Caco-2 (cell line): ENCODE measurements at regions not wholly inside any gene's neighbourhood (a gene's known extent, or its start where the extent isn't known, plus 50 kb on each side); places are given as distances from the start of the nearest gene placed in this dataset.

Source experiments
- BruUV-seq: library from RNA; stranded (reverse); fragments of 400-500 nt; replicated peaks from 2 replicates; lab custom pipeline; 2021; lab: Mats Ljungman, UMichigan
- CTCF ChIA-PET: fragments of 300-600 bp; sonication (Branson Sonifier 250); formaldehyde crosslinking; loops from one replicate; lab custom pipeline; 2022; ENCODE audit warnings: antibody characterized with exemption; lab: Charles Lee
- POLR2A ChIA-PET: fragments of 300-600 bp; sonication (Branson Sonifier 250); formaldehyde crosslinking; loops from one replicate; lab custom pipeline; 2022; ENCODE audit warnings: antibody characterized with exemption; lab: Charles Lee
- DNase-seq, 2 experiments: peaks; one replicate each; pipeline versions ENCODE4 v3.0.0 to v3.0.0-alpha.2; 2020 to 2022
- H3K27me3 ChIP-seq: replicated peaks from 2 replicates; pipeline ENCODE4 v1.6.0; 2011; ENCODE audit warnings: low read length; ENCODE audit not compliant: control insufficient read depth, insufficient read depth
- H3K36me3 ChIP-seq: 2 replicates; pipeline ENCODE4 v1.5.1; 2011; ENCODE audit warnings: low read length; ENCODE audit not compliant: control insufficient read depth, insufficient read depth
- H3K4me1 ChIP-seq: fragments of 250-450 bp; sonication (Bioruptor Pico); 2 replicates; pipeline ENCODE4 v1.5.1; 2020; ENCODE audit warnings: mild to moderate bottlenecking
- H3K4me3 ChIP-seq: 2 replicates; pipeline ENCODE4 v1.5.1; 2011; ENCODE audit warnings: low read depth, mild to moderate bottlenecking, control low read depth, low read length
- H3K9me3 ChIP-seq: fragments of 250-450 bp; sonication (Bioruptor Pico); 2 replicates; pipeline ENCODE4 v1.5.1; 2020; ENCODE audit warnings: mild to moderate bottlenecking, moderate library complexity
- H3K27ac Mint-ChIP-seq: one replicate; pipeline ENCODE4 v1.8.0; 2022; ENCODE audit warnings: mixed read lengths; ENCODE audit not compliant: unreplicated experiment
- H3K27me3 Mint-ChIP-seq: one replicate; pipeline ENCODE4 v1.8.0; 2022; ENCODE audit warnings: mixed read lengths; ENCODE audit not compliant: insufficient read depth, unreplicated experiment
- H3K36me3 Mint-ChIP-seq: one replicate; pipeline ENCODE4 v1.8.0; 2022; ENCODE audit warnings: mild to moderate bottlenecking, mixed read lengths; ENCODE audit not compliant: insufficient read depth, unreplicated experiment
- H3K4me1 Mint-ChIP-seq: one replicate; pipeline ENCODE4 v1.8.0; 2022; ENCODE audit warnings: low read depth, mixed read lengths; ENCODE audit not compliant: unreplicated experiment
- H3K4me3 Mint-ChIP-seq: one replicate; pipeline ENCODE4 v1.8.0; 2022; ENCODE audit warnings: mild to moderate bottlenecking, moderate library complexity, mixed read lengths; ENCODE audit not compliant: unreplicated experiment
- H3K9me3 Mint-ChIP-seq: one replicate; pipeline ENCODE4 v1.8.0; 2022; ENCODE audit warnings: mixed read lengths; ENCODE audit not compliant: unreplicated experiment
- intact Hi-C: fragments of 100-400 bp; cut with micrococcal nuclease; formaldehyde crosslinking; loops from one replicate; pipeline ENCODE4 v1.10.0; 2022; ENCODE audit not compliant: unreplicated experiment
- TF ChIP-seq, protein P1 (sequence below), 2 experiments: fragments of 200-600 bp in 1 of 2; IDR thresholded peaks; 1 replicate in 1 of 2; 2 replicates in 1 of 2; pipeline versions ENCODE4 v1.5.1 to v1.8.0; 2011 to 2022; ENCODE audit warnings: antibody characterized with exemption in 1 of 2, control low read depth in 1 of 2, inconsistent platforms in 1 of 2, low read depth in 1 of 2, low read length in 1 of 2, mild to moderate bottlenecking in 1 of 2, moderate library complexity in 1 of 2; ENCODE audit not compliant: insufficient read depth in 1 of 2, severe bottlenecking in 1 of 2, unreplicated experiment in 1 of 2

DNA sequence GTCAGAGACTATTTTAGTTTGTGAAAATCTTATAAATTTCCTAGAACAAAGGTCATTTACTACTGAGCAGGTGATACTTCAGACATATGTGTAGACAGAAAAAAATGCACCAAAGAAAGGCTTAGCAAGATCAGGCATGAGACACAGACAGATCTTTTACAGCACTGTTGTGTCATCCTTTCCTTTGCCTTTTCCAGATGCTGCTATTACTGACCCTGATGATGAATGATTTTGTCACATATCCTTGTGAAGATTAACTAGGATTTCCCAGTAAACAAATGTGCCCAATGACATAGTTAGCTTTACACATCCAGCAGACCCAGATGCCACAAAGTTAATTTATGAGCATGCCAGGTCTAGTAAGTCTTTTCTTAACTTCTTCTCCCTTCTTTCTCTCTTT lies 68.2 kb downstream of the DMRTA1 start:
- Histone ChIP-seq H3K36me3 (no peaks in the 10 kb centered on the region), H3K4me3 (no peak overlapping the region), H3K9me3 (no peaks in the 10 kb centered on the region), H3K4me1 (no peaks in the 10 kb centered on the region), H3K27me3 (no peaks in the 10 kb centered on the region)
- no peaks in the 10 kb centered on the region for H3K4me1 Mint-ChIP-seq
- H3K36me3 Mint-ChIP-seq, result no peaks in the 10 kb centered on the region
- no peaks in the 10 kb centered on the region for H3K27me3 Mint-ChIP-seq
- no peak for DNase-seq
- no peak overlapping the region for H3K4me3 Mint-ChIP-seq
- ChIA-PET CTCF (no interaction called here), POLR2A (no interaction called here)
- intact Hi-C loops, result no loop called here
- no peak overlapping the region for H3K27ac Mint-ChIP-seq
- TF ChIP-seq, protein P1, sequence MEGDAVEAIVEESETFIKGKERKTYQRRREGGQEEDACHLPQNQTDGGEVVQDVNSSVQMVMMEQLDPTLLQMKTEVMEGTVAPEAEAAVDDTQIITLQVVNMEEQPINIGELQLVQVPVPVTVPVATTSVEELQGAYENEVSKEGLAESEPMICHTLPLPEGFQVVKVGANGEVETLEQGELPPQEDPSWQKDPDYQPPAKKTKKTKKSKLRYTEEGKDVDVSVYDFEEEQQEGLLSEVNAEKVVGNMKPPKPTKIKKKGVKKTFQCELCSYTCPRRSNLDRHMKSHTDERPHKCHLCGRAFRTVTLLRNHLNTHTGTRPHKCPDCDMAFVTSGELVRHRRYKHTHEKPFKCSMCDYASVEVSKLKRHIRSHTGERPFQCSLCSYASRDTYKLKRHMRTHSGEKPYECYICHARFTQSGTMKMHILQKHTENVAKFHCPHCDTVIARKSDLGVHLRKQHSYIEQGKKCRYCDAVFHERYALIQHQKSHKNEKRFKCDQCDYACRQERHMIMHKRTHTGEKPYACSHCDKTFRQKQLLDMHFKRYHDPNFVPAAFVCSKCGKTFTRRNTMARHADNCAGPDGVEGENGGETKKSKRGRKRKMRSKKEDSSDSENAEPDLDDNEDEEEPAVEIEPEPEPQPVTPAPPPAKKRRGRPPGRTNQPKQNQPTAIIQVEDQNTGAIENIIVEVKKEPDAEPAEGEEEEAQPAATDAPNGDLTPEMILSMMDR (IDR thresholded peaks at IDR 0.05; ENCODE audit: insufficient read depth in 1 of 2, low read depth in 1 of 2, low read length in 1 of 2, severe bottlenecking in 1 of 2, unreplicated experiment in 1 of 2), result no peak
- BruUV-seq, result no TSS peak
- H3K9me3 Mint-ChIP-seq, result no peaks in the 10 kb centered on the region

DNA sequence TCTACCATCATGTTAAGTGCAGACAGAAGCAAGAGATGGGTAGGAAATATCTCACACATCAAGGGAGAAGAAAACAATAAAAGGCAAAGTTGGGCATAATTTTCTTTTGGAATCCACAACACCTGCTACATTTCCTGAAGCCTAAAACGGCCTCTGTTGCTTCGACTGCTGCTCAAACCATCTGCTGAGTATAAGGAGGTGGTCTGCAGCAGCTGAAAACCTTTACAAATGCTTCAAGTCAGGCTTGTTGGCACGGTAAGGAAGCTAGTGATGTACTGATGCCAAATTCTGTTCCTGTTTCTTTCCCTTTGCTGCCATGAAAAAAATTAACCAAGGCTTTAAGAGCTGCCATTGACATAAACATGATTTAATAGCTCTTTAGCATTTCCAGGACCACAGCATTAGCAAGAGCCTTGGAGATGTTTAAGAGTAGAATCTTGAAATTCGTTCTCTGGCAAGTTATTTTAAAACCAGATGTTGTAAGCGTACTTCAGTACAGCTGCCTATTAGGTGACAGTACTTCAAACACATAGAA lies 75.6 kb downstream of the DMRTA1 start:
- H3K4me1 ChIP-seq, result no peaks in the 10 kb centered on the region
- no peak overlapping the region for H3K4me3 ChIP-seq
- TF ChIP-seq, protein P1 (IDR thresholded peaks at IDR 0.05; ENCODE audit: insufficient read depth in 1 of 2, low read depth in 1 of 2, low read length in 1 of 2, severe bottlenecking in 1 of 2, unreplicated experiment in 1 of 2), result no peak
- no peaks in the 10 kb centered on the region for H3K9me3 ChIP-seq
- H3K27me3 ChIP-seq, result no peaks in the 10 kb centered on the region
- no peak overlapping the region for H3K4me3 Mint-ChIP-seq
- ChIA-PET CTCF (no interaction called here), POLR2A (no interaction called here)
- BruUV-seq, result no TSS peak
- intact Hi-C loops, result no loop called here
- H3K27ac Mint-ChIP-seq, result no peak overlapping the region
- H3K36me3 Mint-ChIP-seq, result no peaks in the 10 kb centered on the region
- no peaks in the 10 kb centered on the region for H3K36me3 ChIP-seq
- peaks cover 7% of the 10 kb centered on the region for H3K27me3 Mint-ChIP-seq
- no peaks in the 10 kb centered on the region for H3K9me3 Mint-ChIP-seq
- H3K4me1 Mint-ChIP-seq, result no peaks in the 10 kb centered on the region
- no peak for DNase-seq

DNA sequence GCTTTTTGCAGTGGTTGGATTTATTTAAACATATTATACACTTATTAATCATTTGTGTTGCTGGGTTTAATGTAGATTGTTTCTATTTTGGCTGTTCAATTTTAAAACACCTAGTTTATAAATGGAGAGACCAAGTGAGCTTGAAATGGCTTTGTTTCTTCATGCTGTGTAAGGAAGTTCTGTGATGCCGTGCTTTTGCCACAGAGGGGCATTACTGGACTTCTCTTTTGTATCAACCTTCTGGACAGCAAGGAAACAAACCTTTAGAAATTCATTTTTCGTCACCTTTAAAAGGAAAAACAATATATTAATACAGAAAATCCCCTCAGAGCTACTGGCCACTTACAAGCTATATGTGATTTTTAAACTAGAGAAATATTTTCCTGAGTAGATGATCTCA lies 81.9 kb downstream of the DMRTA1 start:
- intact Hi-C loops, result no loop called here
- Histone ChIP-seq H3K4me3 (no peak overlapping the region), H3K36me3 (no peaks in the 10 kb centered on the region), H3K4me1 (no peaks in the 10 kb centered on the region), H3K9me3 (no peaks in the 10 kb centered on the region), H3K27me3 (no peaks in the 10 kb centered on the region)
- no peaks in the 10 kb centered on the region for H3K4me1 Mint-ChIP-seq
- BruUV-seq, result no TSS peak
- H3K27ac Mint-ChIP-seq, result no peak overlapping the region
- no peaks in the 10 kb centered on the region for H3K36me3 Mint-ChIP-seq
- H3K4me3 Mint-ChIP-seq, result no peak overlapping the region
- no peak for DNase-seq
- CTCF ChIA-PET, result no interaction called here
- H3K9me3 Mint-ChIP-seq, result no peaks in the 10 kb centered on the region
- H3K27me3 Mint-ChIP-seq, result no peaks in the 10 kb centered on the region
- TF ChIP-seq, protein P1 (IDR thresholded peaks at IDR 0.05; ENCODE audit: insufficient read depth in 1 of 2, low read depth in 1 of 2, low read length in 1 of 2, severe bottlenecking in 1 of 2, unreplicated experiment in 1 of 2), result no peak
- POLR2A ChIA-PET, result no interaction called here
